Liver (tissue), 3 donors: ENCODE measurements at regions not wholly inside any gene's neighbourhood (a gene's known extent, or its start where the extent isn't known, plus 50 kb on each side); places are given as distances from the start of the nearest gene placed in this dataset.

Experiments used
- GABPA ChIP-seq, 2 donors: IDR thresholded peaks in 1 of 2; conservative IDR thresholded peaks in 1 of 2; 2 replicates each; pipeline ENCODE4 v1.6.1; 2016; ENCODE audit warnings: antibody characterized with exemption in 2 of 2, mild to moderate bottlenecking in 1 of 2, moderate library complexity in 1 of 2
- JUND ChIP-seq, 2 donors: IDR thresholded peaks; 2 replicates each; pipeline ENCODE4 v1.6.1; 2016; ENCODE audit warnings: antibody characterized with exemption in 2 of 2
- ZBTB33 ChIP-seq: IDR thresholded peaks from 2 replicates; pipeline ENCODE4 v1.6.1; 2016; ENCODE audit warnings: antibody characterized with exemption
- TF ChIP-seq, protein P1 (sequence below): fragments of 150-350 bp; IDR thresholded peaks from 2 replicates; pipeline ENCODE4 v1.5.1; 2017; ENCODE audit warnings: improper control_type of control experiment, low read depth, low read length; ENCODE audit not compliant: missing input control
- TF ChIP-seq, protein P2 (sequence below): IDR thresholded peaks from 2 replicates; pipeline ENCODE4 v1.6.1; 2016; ENCODE audit warnings: antibody characterized with exemption, mild to moderate bottlenecking
- donor health status: healthy.
- donor health status: healthy.

DNA sequence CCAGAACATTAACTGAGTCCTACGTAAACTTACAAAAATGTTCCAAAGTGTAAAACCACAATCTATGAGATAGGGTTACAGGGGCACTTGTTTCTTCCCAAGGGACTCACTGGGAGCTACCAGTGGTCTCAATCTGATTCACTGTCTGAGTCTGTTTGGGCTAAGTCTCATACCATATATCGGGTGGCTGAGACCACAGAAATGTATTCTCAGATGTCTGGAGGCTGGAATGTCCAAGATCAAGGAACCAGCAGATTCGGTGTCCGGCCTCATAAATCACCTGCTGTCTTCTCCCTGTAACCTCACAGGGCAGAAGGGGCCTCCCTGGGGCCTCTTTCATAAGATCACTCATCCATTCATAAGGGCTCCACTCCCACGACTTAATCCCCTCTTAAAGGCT lies 616.3 kb upstream of the TMEM132C start:
- no peak for TF ChIP-seq GABPA (IDR thresholded peaks at IDR 0.05 in 1 of 2, conservative IDR thresholded peaks at IDR 0.05 in 1 of 2)
- TF ChIP-seq, protein P1, sequence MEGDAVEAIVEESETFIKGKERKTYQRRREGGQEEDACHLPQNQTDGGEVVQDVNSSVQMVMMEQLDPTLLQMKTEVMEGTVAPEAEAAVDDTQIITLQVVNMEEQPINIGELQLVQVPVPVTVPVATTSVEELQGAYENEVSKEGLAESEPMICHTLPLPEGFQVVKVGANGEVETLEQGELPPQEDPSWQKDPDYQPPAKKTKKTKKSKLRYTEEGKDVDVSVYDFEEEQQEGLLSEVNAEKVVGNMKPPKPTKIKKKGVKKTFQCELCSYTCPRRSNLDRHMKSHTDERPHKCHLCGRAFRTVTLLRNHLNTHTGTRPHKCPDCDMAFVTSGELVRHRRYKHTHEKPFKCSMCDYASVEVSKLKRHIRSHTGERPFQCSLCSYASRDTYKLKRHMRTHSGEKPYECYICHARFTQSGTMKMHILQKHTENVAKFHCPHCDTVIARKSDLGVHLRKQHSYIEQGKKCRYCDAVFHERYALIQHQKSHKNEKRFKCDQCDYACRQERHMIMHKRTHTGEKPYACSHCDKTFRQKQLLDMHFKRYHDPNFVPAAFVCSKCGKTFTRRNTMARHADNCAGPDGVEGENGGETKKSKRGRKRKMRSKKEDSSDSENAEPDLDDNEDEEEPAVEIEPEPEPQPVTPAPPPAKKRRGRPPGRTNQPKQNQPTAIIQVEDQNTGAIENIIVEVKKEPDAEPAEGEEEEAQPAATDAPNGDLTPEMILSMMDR, result no peak
- TF ChIP-seq ZBTB33, result no peak
- TF ChIP-seq, protein P2, sequence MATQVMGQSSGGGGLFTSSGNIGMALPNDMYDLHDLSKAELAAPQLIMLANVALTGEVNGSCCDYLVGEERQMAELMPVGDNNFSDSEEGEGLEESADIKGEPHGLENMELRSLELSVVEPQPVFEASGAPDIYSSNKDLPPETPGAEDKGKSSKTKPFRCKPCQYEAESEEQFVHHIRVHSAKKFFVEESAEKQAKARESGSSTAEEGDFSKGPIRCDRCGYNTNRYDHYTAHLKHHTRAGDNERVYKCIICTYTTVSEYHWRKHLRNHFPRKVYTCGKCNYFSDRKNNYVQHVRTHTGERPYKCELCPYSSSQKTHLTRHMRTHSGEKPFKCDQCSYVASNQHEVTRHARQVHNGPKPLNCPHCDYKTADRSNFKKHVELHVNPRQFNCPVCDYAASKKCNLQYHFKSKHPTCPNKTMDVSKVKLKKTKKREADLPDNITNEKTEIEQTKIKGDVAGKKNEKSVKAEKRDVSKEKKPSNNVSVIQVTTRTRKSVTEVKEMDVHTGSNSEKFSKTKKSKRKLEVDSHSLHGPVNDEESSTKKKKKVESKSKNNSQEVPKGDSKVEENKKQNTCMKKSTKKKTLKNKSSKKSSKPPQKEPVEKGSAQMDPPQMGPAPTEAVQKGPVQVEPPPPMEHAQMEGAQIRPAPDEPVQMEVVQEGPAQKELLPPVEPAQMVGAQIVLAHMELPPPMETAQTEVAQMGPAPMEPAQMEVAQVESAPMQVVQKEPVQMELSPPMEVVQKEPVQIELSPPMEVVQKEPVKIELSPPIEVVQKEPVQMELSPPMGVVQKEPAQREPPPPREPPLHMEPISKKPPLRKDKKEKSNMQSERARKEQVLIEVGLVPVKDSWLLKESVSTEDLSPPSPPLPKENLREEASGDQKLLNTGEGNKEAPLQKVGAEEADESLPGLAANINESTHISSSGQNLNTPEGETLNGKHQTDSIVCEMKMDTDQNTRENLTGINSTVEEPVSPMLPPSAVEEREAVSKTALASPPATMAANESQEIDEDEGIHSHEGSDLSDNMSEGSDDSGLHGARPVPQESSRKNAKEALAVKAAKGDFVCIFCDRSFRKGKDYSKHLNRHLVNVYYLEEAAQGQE, result no peak
- TF ChIP-seq JUND (IDR thresholded peaks at IDR 0.05), result no peak
